Endothelial cell of umbilical vein (primary cell): ENCODE measurements at regions not wholly inside any gene's neighbourhood (a gene's known extent, or its start where the extent isn't known, plus 50 kb on each side); places are given as distances from the start of the nearest gene placed in this dataset.

Experiments used
- BruUV-seq: library from RNA; stranded (reverse); fragments of 400-500 nt; replicated peaks from 2 replicates; lab custom pipeline; 2021; lab: Mats Ljungman, UMichigan
- CTCF ChIA-PET: fragments of 300-600, 350-600 bp; sonication (Branson Sonifier 250); formaldehyde crosslinking; loops from one replicate; lab custom pipeline; 2021; ENCODE audit warnings: antibody characterized with exemption, inconsistent platforms; lab: Charles Lee
- POLR2A ChIA-PET: fragments of 300-600, 350-600 bp; sonication (Branson Sonifier 250); formaldehyde crosslinking; loops from one replicate; lab custom pipeline; 2021; ENCODE audit warnings: antibody characterized with exemption, inconsistent platforms; lab: Charles Lee
- DNase-seq: peaks from one replicate; pipeline ENCODE4 v3.0.0-alpha.2; 2011; ENCODE audit warnings: low read depth, low spot score
- FAIRE-seq: peaks from 2 replicates; lab custom pipeline; 2011; peaks lifted over from hg19 to GRCh38; lab: Jason Lieb, UNC
- H2AFZ ChIP-seq: 2 replicates; pipeline ENCODE4 v1.6.0; 2012; ENCODE audit warnings: low read depth, low read length, control low read depth, inconsistent platforms
- H3K27ac ChIP-seq: 2 replicates; pipeline ENCODE4 v1.5.1; 2011; ENCODE audit warnings: low read depth, mild to moderate bottlenecking, control low read depth, low read length, moderate library complexity; ENCODE audit not compliant: insufficient read depth
- H3K27me3 ChIP-seq, 2 experiments: 2 replicates each; pipeline versions ENCODE4 v1.6.0 to v1.6.1; 2011; ENCODE audit warnings: low read length in 2 of 2, mixed read lengths in 1 of 2; ENCODE audit not compliant: control insufficient read depth in 2 of 2, insufficient read depth in 2 of 2
- H3K36me3 ChIP-seq, 2 experiments: 2 replicates in 1 of 2; 3 replicates in 1 of 2; pipeline ENCODE4 v1.5.1; 2011; ENCODE audit warnings: low read length in 2 of 2, mild to moderate bottlenecking in 1 of 2, moderate library complexity in 1 of 2; ENCODE audit not compliant: control insufficient read depth in 2 of 2, insufficient read depth in 2 of 2; ENCODE audit errors: extremely low read depth in 1 of 2
- H3K4me1 ChIP-seq: 3 replicates; pipeline ENCODE4 v1.5.1; 2011; ENCODE audit warnings: mild to moderate bottlenecking, low read length; ENCODE audit not compliant: control insufficient read depth, insufficient read depth; ENCODE audit errors: extremely low read depth
- H3K4me2 ChIP-seq: 2 replicates; pipeline ENCODE4 v1.6.1; 2011; ENCODE audit warnings: low read length, control low read depth, mixed read lengths; ENCODE audit not compliant: insufficient read depth
- H3K4me3 ChIP-seq, 3 experiments: fragments of 200-600 bp in 1 of 3; sonication (generic), shearing (Covaris generic) in 1 of 3; replicated peaks in 1 of 3; 2 replicates each; pipeline ENCODE4 v1.5.1; 2011 to 2016; ENCODE audit warnings: control low read depth in 3 of 3, low read length in 3 of 3, mild to moderate bottlenecking in 2 of 3, inconsistent platforms in 1 of 3, low read depth in 1 of 3, moderate library complexity in 1 of 3; ENCODE audit not compliant: insufficient read depth in 1 of 3
- H3K79me2 ChIP-seq: 2 replicates; pipeline ENCODE4 v1.6.0; 2012; ENCODE audit warnings: low read length, inconsistent platforms; ENCODE audit not compliant: control insufficient read depth, insufficient read depth
- H3K9ac ChIP-seq: replicated peaks from 2 replicates; pipeline ENCODE3; 2011; ENCODE audit warnings: low read length, control low read depth; ENCODE audit not compliant: insufficient read depth; ENCODE audit errors: extremely low read depth
- H3K9me1 ChIP-seq: replicated peaks from 3 replicates; pipeline ENCODE4 v1.6.0; 2011; ENCODE audit warnings: mild to moderate bottlenecking, low read length; ENCODE audit not compliant: control insufficient read depth, insufficient read depth; ENCODE audit errors: extremely low read depth
- H3K9me3 ChIP-seq: replicated peaks from 2 replicates; pipeline ENCODE4 v1.5.1; 2012; ENCODE audit warnings: low read length, inconsistent platforms; ENCODE audit not compliant: control insufficient read depth, insufficient read depth
- H4K20me1 ChIP-seq: replicated peaks from 2 replicates; pipeline ENCODE3; 2011; ENCODE audit warnings: mild to moderate bottlenecking, low read length; ENCODE audit not compliant: control insufficient read depth, insufficient read depth; ENCODE audit errors: extremely low read depth
- EZH2 ChIP-seq: IDR thresholded peaks from 2 replicates; pipeline ENCODE4 v1.6.1; 2012; ENCODE audit warnings: borderline replicate concordance, low read depth, mild to moderate bottlenecking, moderate library complexity, low read length, inconsistent platforms; ENCODE audit not compliant: severe bottlenecking
- FOS ChIP-seq: IDR thresholded peaks from 2 replicates; pipeline ENCODE4 v1.6.1; 2011; ENCODE audit warnings: mild to moderate bottlenecking, low read length, moderate library complexity, borderline replicate concordance; ENCODE audit not compliant: insufficient read depth
- GATA2 ChIP-seq: IDR thresholded peaks from 2 replicates; pipeline ENCODE4 v1.7.0; 2011; ENCODE audit warnings: low read depth, mild to moderate bottlenecking, moderate library complexity, mixed read lengths, low read length; ENCODE audit not compliant: insufficient read length, insufficient read depth
- JUN ChIP-seq: IDR thresholded peaks from 2 replicates; pipeline ENCODE4 v1.6.1; 2011; ENCODE audit warnings: borderline replicate concordance, low read depth; ENCODE audit not compliant: insufficient read length, insufficient read depth
- dilution Hi-C: fragments of 300-500 bp; cut with MboI; formaldehyde crosslinking; loops from one replicate; pipeline ENCODE4 v1.15.0; 2019; ENCODE audit warnings: low sequenced_read_pairs; ENCODE audit not compliant: extremely low pct_ligation_motif_present
- intact Hi-C: fragments of 100-400 bp; cut with micrococcal nuclease; formaldehyde crosslinking; loops from one replicate; pipeline ENCODE4 v1.10.0; 2022
- TF ChIP-seq, protein P1 (sequence below): IDR thresholded peaks from 2 replicates; pipeline ENCODE4 v1.6.1; 2011; ENCODE audit not compliant: insufficient read depth, insufficient read length

DNA sequence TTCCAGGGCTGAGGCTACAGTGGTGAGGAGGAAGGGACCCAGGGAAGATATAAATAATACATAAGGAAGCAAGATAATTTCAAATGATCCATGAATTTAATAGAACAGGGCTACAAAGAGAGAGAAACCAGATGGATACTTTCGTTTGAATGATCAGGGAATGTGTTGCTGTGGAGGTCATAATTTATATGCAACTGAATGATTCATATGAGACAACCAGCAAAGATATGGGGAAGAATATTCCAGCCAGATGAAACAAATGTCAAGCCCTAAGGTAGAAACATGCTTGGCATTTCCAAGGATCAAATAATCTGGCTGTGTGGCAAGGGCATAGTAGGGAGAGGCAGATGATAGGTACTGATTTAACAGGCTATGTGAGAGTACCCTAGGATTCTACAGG lies 84.8 kb upstream of the ZC3H11B start:
- ChIA-PET POLR2A (no interaction called here), CTCF (no interaction called here)
- Histone ChIP-seq H3K27me3 (no peaks in the 10 kb centered on the region), H3K27ac (no peak overlapping the region), H4K20me1 (no peaks in the 10 kb centered on the region), H3K9me1 (no peaks in the 10 kb centered on the region), H3K9ac (no peak overlapping the region), H3K36me3 (no peaks in the 10 kb centered on the region), H2AFZ (no peak overlapping the region), H3K4me3 (no peak overlapping the region), H3K9me3 (no peaks in the 10 kb centered on the region), H3K4me2 (no peak overlapping the region), H3K79me2 (no peaks in the 10 kb centered on the region), H3K4me1 (no peaks in the 10 kb centered on the region)
- no TSS peak for BruUV-seq
- intact Hi-C loops (no loop called here), dilution Hi-C loops (no loop called here)
- FAIRE-seq (no peak), DNase-seq (no peak)
- no peak for TF ChIP-seq JUN
- TF ChIP-seq FOS, result no peak
- no peak for TF ChIP-seq EZH2
- TF ChIP-seq, protein P1, sequence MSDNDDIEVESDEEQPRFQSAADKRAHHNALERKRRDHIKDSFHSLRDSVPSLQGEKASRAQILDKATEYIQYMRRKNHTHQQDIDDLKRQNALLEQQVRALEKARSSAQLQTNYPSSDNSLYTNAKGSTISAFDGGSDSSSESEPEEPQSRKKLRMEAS, result no peak
- TF ChIP-seq GATA2, result no peak

DNA sequence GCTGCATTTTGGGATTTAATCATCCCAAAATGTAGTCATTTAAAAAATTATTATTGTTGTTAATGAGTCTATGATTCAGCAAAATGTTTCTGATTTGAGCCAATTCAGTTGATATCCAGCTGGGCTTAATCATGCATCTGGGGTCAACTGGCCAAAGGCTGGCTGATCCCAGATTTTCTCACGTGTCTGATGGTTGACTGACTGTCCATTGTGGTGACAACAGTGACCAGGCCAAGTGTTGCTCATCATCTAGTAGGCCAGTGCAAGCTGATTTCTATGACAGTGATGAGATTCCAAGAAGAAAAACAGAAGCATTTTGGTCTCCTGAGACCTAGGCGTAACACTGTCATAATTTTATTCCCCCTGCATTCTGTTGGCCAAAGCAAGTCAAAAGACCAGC lies 80.1 kb upstream of the ZC3H11B start:
- Histone ChIP-seq H3K27me3 (no peaks in the 10 kb centered on the region), H2AFZ (no peak overlapping the region), H3K9ac (no peak overlapping the region), H4K20me1 (no peaks in the 10 kb centered on the region), H3K4me3 (no peak overlapping the region), H3K4me1 (no peaks in the 10 kb centered on the region), H3K27ac (no peak overlapping the region), H3K9me3 (no peaks in the 10 kb centered on the region), H3K9me1 (no peaks in the 10 kb centered on the region), H3K4me2 (no peak overlapping the region), H3K36me3 (no peaks in the 10 kb centered on the region), H3K79me2 (no peaks in the 10 kb centered on the region)
- TF ChIP-seq, protein P1, result no peak
- CTCF ChIA-PET, result no interaction called here
- intact Hi-C loops (no loop called here), dilution Hi-C loops (no loop called here)
- BruUV-seq, result no TSS peak
- POLR2A ChIA-PET, result no interaction called here
- no peak for DNase-seq
- no peak for FAIRE-seq
